GM13976 (cell line): ENCODE measurements at regions not wholly inside any gene's neighbourhood (a gene's known extent, or its start where the extent isn't known, plus 50 kb on each side); places are given as distances from the start of the nearest gene placed in this dataset.

ENCODE experiments used
- DNase-seq: peaks from one replicate; pipeline ENCODE4 v3.0.0; 2012; ENCODE audit warnings: low spot score
- in situ Hi-C: fragments of 300-500 bp; cut with MboI; formaldehyde crosslinking; loops from one replicate; pipeline ENCODE4 v1.12.0; 2022; ENCODE audit warnings: low sequenced_read_pairs, mixed read lengths, inconsistent platforms; ENCODE audit not compliant: unreplicated experiment
- TF ChIP-seq, protein P1 (sequence below): IDR thresholded peaks from 2 replicates; pipeline ENCODE4 v1.5.1; 2012; ENCODE audit warnings: borderline replicate concordance, mild to moderate bottlenecking; ENCODE audit not compliant: insufficient read depth; ENCODE audit errors: extremely low read depth, missing control alignments, control extremely low read depth

DNA sequence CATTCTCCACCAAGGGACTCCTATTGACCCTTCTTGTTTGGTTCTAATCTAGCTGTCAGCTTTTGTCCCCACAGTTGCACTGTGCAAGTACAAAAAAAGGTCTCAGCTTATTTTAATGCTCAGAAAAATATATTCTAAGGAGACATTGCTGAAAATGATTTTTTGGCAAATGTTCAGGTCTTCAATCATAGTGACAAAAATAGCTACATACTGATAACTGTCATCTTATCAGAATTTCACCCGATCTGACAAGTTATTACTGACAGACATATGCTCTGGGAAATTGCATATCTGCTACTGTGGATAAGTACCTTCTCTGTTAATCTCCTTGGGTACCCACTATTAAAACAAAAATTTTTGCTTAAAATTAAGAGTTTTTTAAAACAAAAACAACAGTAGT is 263.6 kb downstream of the FLRT2 start:
- TF ChIP-seq, protein P1, sequence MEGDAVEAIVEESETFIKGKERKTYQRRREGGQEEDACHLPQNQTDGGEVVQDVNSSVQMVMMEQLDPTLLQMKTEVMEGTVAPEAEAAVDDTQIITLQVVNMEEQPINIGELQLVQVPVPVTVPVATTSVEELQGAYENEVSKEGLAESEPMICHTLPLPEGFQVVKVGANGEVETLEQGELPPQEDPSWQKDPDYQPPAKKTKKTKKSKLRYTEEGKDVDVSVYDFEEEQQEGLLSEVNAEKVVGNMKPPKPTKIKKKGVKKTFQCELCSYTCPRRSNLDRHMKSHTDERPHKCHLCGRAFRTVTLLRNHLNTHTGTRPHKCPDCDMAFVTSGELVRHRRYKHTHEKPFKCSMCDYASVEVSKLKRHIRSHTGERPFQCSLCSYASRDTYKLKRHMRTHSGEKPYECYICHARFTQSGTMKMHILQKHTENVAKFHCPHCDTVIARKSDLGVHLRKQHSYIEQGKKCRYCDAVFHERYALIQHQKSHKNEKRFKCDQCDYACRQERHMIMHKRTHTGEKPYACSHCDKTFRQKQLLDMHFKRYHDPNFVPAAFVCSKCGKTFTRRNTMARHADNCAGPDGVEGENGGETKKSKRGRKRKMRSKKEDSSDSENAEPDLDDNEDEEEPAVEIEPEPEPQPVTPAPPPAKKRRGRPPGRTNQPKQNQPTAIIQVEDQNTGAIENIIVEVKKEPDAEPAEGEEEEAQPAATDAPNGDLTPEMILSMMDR: no peak
- in situ Hi-C loops: no loop called here
- no peak for DNase-seq

DNA sequence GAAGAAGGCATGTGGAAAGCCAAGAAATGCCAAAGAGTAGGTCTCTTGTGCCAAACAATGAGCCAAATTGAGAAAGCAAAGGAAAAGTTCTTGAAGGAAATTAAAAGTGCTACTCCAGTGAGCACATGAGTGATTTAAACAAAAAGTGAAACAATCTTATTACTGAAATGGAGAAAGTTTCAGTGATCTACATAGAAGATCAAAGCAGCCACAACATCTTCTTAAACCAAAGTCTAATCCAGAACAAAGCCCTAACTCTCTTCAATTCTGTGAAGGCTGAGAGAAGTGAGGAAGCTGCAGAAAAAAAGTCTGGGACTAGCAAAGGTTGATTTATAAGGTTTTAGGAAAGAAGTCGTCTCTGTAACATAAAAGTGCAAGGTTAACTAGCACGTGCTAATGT is 259.6 kb downstream of the FLRT2 start:
- DNase-seq: no peak
- TF ChIP-seq, protein P1: no peak
- in situ Hi-C loops: no loop called here

DNA sequence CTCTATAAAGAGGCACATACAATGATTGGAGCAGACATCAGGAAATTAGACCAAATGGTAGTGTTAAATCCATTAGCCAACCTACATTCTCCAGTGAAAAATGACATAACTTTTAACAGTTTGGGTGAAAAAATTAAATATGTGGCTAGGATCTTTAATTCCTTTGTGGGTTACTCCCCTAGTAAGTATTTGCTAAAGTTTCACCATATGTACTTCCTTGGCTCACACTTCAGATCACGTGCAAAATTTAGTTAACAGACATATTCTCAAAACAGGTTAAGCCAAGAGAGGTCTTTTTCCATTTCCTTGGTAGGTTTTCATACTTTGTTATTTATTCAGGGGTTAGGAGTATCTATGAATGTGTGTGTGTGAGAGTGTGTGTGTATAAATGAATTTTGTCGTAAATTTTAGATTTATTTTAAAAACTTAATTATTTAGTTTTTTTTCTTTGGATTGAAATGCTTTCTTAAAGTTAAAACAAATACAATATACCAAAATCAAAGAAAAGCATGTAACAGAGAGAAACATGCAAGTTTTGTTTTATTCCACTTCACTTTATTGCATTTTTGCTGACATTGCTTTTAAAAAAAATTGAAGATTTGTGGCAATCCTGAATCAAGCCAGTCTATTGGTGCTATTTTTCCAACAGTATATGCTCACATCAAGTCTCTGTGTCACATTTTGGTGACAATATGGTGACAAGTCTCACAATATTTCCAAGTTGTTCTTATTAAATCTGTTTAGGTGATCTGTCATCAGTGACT is 258.7 kb downstream of the FLRT2 start:
- in situ Hi-C loops: no loop called here
- TF ChIP-seq, protein P1: no peak
- no peak for DNase-seq

DNA sequence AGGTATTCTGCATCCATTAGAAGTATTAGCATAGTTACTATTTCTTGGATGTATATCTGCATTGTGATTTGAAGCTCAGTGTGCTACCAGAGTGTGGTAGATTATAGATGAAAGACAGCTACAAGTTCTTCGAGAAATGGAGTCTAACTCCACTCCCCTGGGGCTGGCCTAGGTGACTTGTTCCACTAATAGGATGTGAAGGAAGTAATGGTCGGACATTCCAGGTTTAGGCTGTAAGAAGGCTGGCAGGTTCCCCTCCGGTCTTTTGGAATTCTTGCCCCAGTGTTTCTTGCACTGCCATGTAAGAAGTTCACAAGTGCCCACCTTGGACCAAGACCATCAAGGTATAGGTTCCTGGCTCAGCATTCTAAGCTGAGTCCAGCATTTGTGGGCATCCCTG is 236.4 kb downstream of the FLRT2 start:
- TF ChIP-seq, protein P1: no peak
- no peak for DNase-seq
- in situ Hi-C loops: no loop called here

DNA sequence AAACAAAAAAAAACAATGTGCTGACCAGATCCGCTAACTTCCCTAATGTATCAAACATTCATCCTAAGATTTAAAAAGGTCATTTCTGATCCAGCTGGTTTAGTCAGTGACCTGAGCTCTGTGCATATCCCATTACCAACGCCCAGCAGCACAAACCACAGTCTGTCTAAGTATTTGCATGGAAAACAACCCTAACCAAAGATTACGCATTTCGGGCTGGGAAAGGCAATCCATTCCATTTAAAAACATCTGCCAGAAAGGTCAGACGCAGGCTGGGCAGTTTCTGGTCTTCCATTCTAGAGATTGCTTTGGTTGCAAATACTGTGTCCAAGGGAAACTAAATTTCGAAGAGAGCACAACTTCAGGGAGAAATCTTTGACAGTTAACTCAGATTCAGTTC is 234.9 kb downstream of the FLRT2 start:
- TF ChIP-seq, protein P1: no peak
- no peak for DNase-seq
- in situ Hi-C loops: no loop called here

DNA sequence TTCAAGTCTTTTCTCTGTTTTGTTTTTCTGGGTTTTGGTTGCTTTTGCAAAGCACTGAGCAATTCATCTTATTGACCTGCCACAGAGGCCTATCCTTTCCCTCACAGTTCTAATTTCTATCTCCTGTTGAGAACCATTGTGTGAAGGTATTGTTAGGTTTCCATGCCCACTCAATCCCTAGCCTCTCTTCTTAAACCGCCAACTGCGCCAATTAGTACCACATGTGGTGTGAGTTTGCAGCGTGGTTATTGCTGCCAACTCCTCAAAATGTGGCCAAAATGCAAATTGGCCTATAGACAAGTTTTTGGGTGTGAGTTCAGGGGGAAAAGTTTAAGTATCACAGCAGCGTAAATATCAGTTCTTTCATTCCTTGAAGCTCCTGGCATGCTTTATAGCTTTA is 232.6 kb downstream of the FLRT2 start:
- in situ Hi-C loops: no loop called here
- TF ChIP-seq, protein P1: no peak
- no peak for DNase-seq
